ENCODE measurements at regions not wholly inside any gene's neighbourhood (a gene's known extent, or its start where the extent isn't known, plus 50 kb on each side); places are given as distances from the start of the nearest gene placed in this dataset.

DNA sequence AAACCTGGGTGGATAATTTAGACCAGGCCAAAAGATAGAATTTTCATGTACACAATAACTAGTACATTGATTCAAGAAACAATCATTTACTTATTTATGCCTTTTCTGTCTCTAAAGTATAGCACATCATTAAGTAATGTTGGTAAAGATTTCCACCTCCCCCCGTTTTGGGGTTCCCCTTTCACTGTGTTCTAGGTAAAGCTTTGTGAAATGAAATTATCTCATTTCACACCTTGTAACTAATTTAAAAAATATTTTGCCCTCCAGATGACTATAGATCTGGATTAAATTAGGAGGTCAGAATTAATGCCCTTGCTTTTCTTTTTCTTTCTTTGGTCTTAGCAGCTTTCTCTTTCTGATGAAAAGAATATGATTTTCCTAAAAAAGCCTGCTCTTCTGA is 328.5 kb upstream of the TBC1D5 start:
- ChIA-PET POLR2A (interaction anchor here (0.7 kb wide), 1 partner anchor 160 kb away, joined by 5 read pairs; no protein-coding TSS in a partner anchor), CTCF (ENCODE audit: unreplicated experiment) (no interaction called here)
- H2AFZ ChIP-seq (ENCODE audit: low read length), result no peak overlapping the region
- no peak for DNase-seq (ENCODE audit: low spot score)
- H3K36me3 ChIP-seq (ENCODE audit: insufficient read depth, low read length), result no peaks in the 10 kb centered on the region
- no peaks in the 10 kb centered on the region for H3K4me1 ChIP-seq (ENCODE audit: insufficient read depth, low read length, poor library complexity, severe bottlenecking)
- TF ChIP-seq, protein P1, sequence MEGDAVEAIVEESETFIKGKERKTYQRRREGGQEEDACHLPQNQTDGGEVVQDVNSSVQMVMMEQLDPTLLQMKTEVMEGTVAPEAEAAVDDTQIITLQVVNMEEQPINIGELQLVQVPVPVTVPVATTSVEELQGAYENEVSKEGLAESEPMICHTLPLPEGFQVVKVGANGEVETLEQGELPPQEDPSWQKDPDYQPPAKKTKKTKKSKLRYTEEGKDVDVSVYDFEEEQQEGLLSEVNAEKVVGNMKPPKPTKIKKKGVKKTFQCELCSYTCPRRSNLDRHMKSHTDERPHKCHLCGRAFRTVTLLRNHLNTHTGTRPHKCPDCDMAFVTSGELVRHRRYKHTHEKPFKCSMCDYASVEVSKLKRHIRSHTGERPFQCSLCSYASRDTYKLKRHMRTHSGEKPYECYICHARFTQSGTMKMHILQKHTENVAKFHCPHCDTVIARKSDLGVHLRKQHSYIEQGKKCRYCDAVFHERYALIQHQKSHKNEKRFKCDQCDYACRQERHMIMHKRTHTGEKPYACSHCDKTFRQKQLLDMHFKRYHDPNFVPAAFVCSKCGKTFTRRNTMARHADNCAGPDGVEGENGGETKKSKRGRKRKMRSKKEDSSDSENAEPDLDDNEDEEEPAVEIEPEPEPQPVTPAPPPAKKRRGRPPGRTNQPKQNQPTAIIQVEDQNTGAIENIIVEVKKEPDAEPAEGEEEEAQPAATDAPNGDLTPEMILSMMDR (conservative IDR thresholded peaks at IDR 0.05; ENCODE audit: low read length), result no peak
- TF ChIP-seq EZH2phosphoT487 (IDR thresholded peaks at IDR 0.05; ENCODE audit: borderline replicate concordance, low read depth, low read length), result no peak
- BruUV-seq (replicated peaks), result no TSS peak
- no peaks in the 10 kb centered on the region for H4K20me1 ChIP-seq (ENCODE audit: insufficient read depth, low read length)
- no peaks in the 10 kb centered on the region for H3K79me2 ChIP-seq (ENCODE audit: insufficient read depth, low read depth, low read length)
- H3K27ac ChIP-seq (ENCODE audit: low read depth, low read length, poor library complexity, severe bottlenecking), result no peak overlapping the region
- H3K4me2 ChIP-seq (ENCODE audit: low read length), result no peak overlapping the region
- 0 out of 2 replicates have a peak, but pooled peaks cover 6% of the 10 kb centered on the region for H3K9me2 ChIP-seq (ENCODE audit: insufficient read depth, low read length)
- H3K4me3 ChIP-seq (ENCODE audit: low read depth, low read length, poor library complexity, severe bottlenecking), result no peak overlapping the region
- intact Hi-C loops (cut with micrococcal nuclease; ENCODE audit: unreplicated experiment), result no loop called here
- H3K9me3 ChIP-seq (ENCODE audit: low read length), result no peaks in the 10 kb centered on the region

DNA sequence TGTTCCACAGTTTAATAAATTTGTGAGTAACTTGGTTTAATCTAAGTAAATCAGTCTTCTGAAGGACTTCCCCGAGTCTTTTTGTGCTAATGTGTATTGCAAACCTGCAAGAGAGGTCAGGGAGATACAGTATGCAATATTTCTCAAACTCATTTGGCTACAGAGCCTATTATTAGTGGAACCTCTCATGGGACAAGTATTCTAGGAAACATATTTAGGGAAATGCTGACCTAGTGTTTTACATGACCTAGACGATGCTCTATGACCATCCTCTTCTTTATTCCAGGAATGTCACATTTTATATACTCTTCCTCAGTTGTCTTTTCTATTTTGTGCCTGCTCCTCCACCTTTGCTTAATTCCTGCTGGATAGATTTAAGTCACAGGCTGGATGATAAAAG is 327.8 kb upstream of the TBC1D5 start:
- no TSS peak for BruUV-seq (replicated peaks)
- DNase-seq (ENCODE audit: low spot score), result no peak
- Histone ChIP-seq H4K20me1 (ENCODE audit: insufficient read depth, low read length) (no peaks in the 10 kb centered on the region), H3K79me2 (ENCODE audit: insufficient read depth, low read depth, low read length) (no peaks in the 10 kb centered on the region), H3K36me3 (ENCODE audit: insufficient read depth, low read length) (no peaks in the 10 kb centered on the region), H3K9me2 (ENCODE audit: insufficient read depth, low read length) (0 out of 2 replicates have a peak, but pooled peaks cover 6% of the 10 kb centered on the region), H3K4me2 (ENCODE audit: low read length) (no peak overlapping the region), H3K9me3 (ENCODE audit: low read length) (no peaks in the 10 kb centered on the region), H3K27ac (ENCODE audit: low read depth, low read length, poor library complexity, severe bottlenecking) (no peak overlapping the region), H3K4me3 (ENCODE audit: low read depth, low read length, poor library complexity, severe bottlenecking) (no peak overlapping the region), H3K4me1 (ENCODE audit: insufficient read depth, low read length, poor library complexity, severe bottlenecking) (no peaks in the 10 kb centered on the region), H2AFZ (ENCODE audit: low read length) (no peak overlapping the region)
- intact Hi-C loops (cut with micrococcal nuclease; ENCODE audit: unreplicated experiment), result no loop called here
- TF ChIP-seq EZH2phosphoT487 (IDR thresholded peaks at IDR 0.05; ENCODE audit: borderline replicate concordance, low read depth, low read length), result no peak
- TF ChIP-seq, protein P1 (conservative IDR thresholded peaks at IDR 0.05; ENCODE audit: low read length), result no peak
- ChIA-PET CTCF (ENCODE audit: unreplicated experiment) (no interaction called here), POLR2A (no interaction called here)

DNA sequence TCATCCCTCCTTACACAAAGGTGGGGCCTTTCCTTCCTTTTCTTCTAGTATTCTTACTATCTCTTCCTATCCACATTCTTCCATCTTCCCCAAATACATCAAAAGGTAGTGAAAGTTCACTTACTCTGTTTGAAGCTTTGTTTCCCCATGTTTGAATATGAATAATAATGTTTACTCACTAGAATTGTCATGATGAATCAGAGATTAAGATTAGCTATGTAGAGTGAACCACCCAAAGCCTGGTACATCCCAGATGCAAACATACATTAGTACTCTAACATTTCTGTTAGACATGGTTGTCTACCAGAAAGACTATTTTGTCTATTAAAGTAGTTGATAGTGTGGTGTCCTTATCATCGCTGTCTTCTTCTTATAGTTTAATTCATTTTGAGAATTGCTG is 327.1 kb upstream of the TBC1D5 start:
- ChIA-PET CTCF (ENCODE audit: unreplicated experiment) (no interaction called here), POLR2A (no interaction called here)
- no peaks in the 10 kb centered on the region for H3K4me1 ChIP-seq (ENCODE audit: insufficient read depth, low read length, poor library complexity, severe bottlenecking)
- no TSS peak for BruUV-seq (replicated peaks)
- no peaks in the 10 kb centered on the region for H3K9me3 ChIP-seq (ENCODE audit: low read length)
- DNase-seq (ENCODE audit: low spot score), result no peak
- H4K20me1 ChIP-seq (ENCODE audit: insufficient read depth, low read length), result no peaks in the 10 kb centered on the region
- H3K4me2 ChIP-seq (ENCODE audit: low read length), result no peak overlapping the region
- no peaks in the 10 kb centered on the region for H3K79me2 ChIP-seq (ENCODE audit: insufficient read depth, low read depth, low read length)
- H3K36me3 ChIP-seq (ENCODE audit: insufficient read depth, low read length), result no peaks in the 10 kb centered on the region
- H3K4me3 ChIP-seq (ENCODE audit: low read depth, low read length, poor library complexity, severe bottlenecking), result no peak overlapping the region
- intact Hi-C loops (cut with micrococcal nuclease; ENCODE audit: unreplicated experiment), result no loop called here
- H2AFZ ChIP-seq (ENCODE audit: low read length), result no peak overlapping the region
- H3K9me2 ChIP-seq (ENCODE audit: insufficient read depth, low read length), result 0 out of 2 replicates have a peak, but pooled peaks cover 6% of the 10 kb centered on the region
- TF ChIP-seq, protein P1 (conservative IDR thresholded peaks at IDR 0.05; ENCODE audit: low read length), result no peak
- no peak for TF ChIP-seq EZH2phosphoT487 (IDR thresholded peaks at IDR 0.05; ENCODE audit: borderline replicate concordance, low read depth, low read length)
- no peak overlapping the region for H3K27ac ChIP-seq (ENCODE audit: low read depth, low read length, poor library complexity, severe bottlenecking)
